WTC11 (cell line): ENCODE measurements at regions not wholly inside any gene's neighbourhood (a gene's known extent, or its start where the extent isn't known, plus 50 kb on each side); places are given as distances from the start of the nearest gene placed in this dataset.

ENCODE experiments used
- ATAC-seq: fragments of 200-7000 bp; cut with Tn5 transposase; 2 replicates; pipeline ENCODE4 v1.10.0; 2021; ENCODE audit warnings: mild to moderate bottlenecking, moderate library complexity
- CTCF ChIA-PET: fragments of 300-600 bp; sonication (Branson Sonifier 250); formaldehyde crosslinking; loops from one replicate; lab custom pipeline; 2021; ENCODE audit warnings: antibody characterized with exemption; lab: Charles Lee
- POLR2A ChIA-PET: fragments of 350-600 bp; sonication (Branson Sonifier 250); formaldehyde crosslinking; loops from one replicate; lab custom pipeline; 2021; ENCODE audit warnings: antibody characterized with exemption; lab: Charles Lee
- DNase-seq: peaks from one replicate; pipeline ENCODE4 v3.0.0; 2021; ENCODE audit warnings: low spot score
- H3K27ac Mint-ChIP-seq: 2 replicates; pipeline ENCODE4 v1.8.0; 2021; ENCODE audit warnings: mixed read lengths
- H3K27me3 Mint-ChIP-seq: 2 replicates; pipeline ENCODE4 v1.8.0; 2021; ENCODE audit warnings: low read depth, mild to moderate bottlenecking, moderate library complexity, mixed read lengths
- H3K36me3 Mint-ChIP-seq: 2 replicates; pipeline ENCODE4 v1.8.0; 2021; ENCODE audit warnings: mixed read lengths
- H3K4me1 Mint-ChIP-seq: 2 replicates; pipeline ENCODE4 v1.8.0; 2022; ENCODE audit warnings: mixed read lengths
- H3K4me3 Mint-ChIP-seq: 2 replicates; pipeline ENCODE4 v1.8.0; 2021; ENCODE audit warnings: mild to moderate bottlenecking, moderate library complexity, mixed read lengths
- H3K9me3 Mint-ChIP-seq: 2 replicates; pipeline ENCODE4 v1.8.0; 2021; ENCODE audit warnings: mixed read lengths
- CREM ChIP-seq: sonication (generic); formaldehyde crosslinking; IDR thresholded peaks from 2 replicates; pipeline ENCODE4 v1.8.1; 2022; ENCODE audit warnings: mild to moderate bottlenecking, missing genetic modification reagents, moderate library complexity
- EMX1 ChIP-seq: fragments of 250-450 bp; sonication (Bioruptor Pico); IDR thresholded peaks from 2 replicates; pipeline ENCODE4 v1.8.0; 2021; ENCODE audit warnings: mild to moderate bottlenecking
- JUN ChIP-seq: sonication (generic); formaldehyde crosslinking; IDR thresholded peaks from 2 replicates; pipeline ENCODE4 v1.8.0; 2023; ENCODE audit warnings: mild to moderate bottlenecking, missing genetic modification reagents
- MYBL2 ChIP-seq: sonication (generic); formaldehyde crosslinking; IDR thresholded peaks from 2 replicates; pipeline ENCODE4 v1.8.1; 2023; ENCODE audit warnings: mild to moderate bottlenecking, moderate library complexity, missing genetic modification reagents
- NFE2L1 ChIP-seq: sonication (generic); formaldehyde crosslinking; IDR thresholded peaks from 2 replicates; pipeline ENCODE4 v1.8.1; 2023; ENCODE audit warnings: missing genetic modification reagents
- NFYB ChIP-seq: sonication (generic); formaldehyde crosslinking; conservative IDR thresholded peaks from 2 replicates; pipeline ENCODE4 v1.8.0; 2022; ENCODE audit warnings: low read depth, missing genetic modification reagents
- NR2C2 ChIP-seq: sonication (generic); formaldehyde crosslinking; IDR thresholded peaks from 2 replicates; pipeline ENCODE4 v1.8.0; 2022; ENCODE audit warnings: mild to moderate bottlenecking, missing genetic modification reagents
- PRRX2 ChIP-seq: fragments of 250-450 bp; sonication (Bioruptor Pico); IDR thresholded peaks from 2 replicates; pipeline ENCODE4 v1.8.0; 2021; ENCODE audit warnings: mild to moderate bottlenecking
- SOX15 ChIP-seq: fragments of 250-450 bp; sonication (Bioruptor Pico); IDR thresholded peaks from 2 replicates; pipeline ENCODE4 v1.9.0; 2021; ENCODE audit warnings: mild to moderate bottlenecking
- ZNF232 ChIP-seq: sonication (generic); formaldehyde crosslinking; IDR thresholded peaks from 2 replicates; pipeline ENCODE4 v1.8.0; 2022; ENCODE audit warnings: mild to moderate bottlenecking, missing genetic modification reagents
- ZNF416 ChIP-seq: fragments of 250-450 bp; sonication (Bioruptor Pico); IDR thresholded peaks from 2 replicates; pipeline ENCODE4 v1.9.0; 2021; ENCODE audit warnings: mild to moderate bottlenecking, inconsistent platforms
- TF ChIP-seq, protein P1 (sequence below): sonication (generic); formaldehyde crosslinking; IDR thresholded peaks from 2 replicates; pipeline ENCODE4 v1.8.0; 2023; ENCODE audit warnings: missing genetic modification reagents, mild to moderate bottlenecking, borderline replicate concordance
- TF ChIP-seq, protein P2 (sequence below): sonication (generic); formaldehyde crosslinking; IDR thresholded peaks from 2 replicates; pipeline ENCODE4 v1.8.1; 2022; ENCODE audit warnings: low read depth, mild to moderate bottlenecking, moderate library complexity, missing genetic modification reagents, borderline replicate concordance
- TF ChIP-seq, protein P3 (sequence below): sonication (generic); formaldehyde crosslinking; IDR thresholded peaks from 2 replicates; pipeline ENCODE4 v1.8.1; 2022; ENCODE audit warnings: mild to moderate bottlenecking, moderate library complexity, missing genetic modification reagents
- TF ChIP-seq, protein P4 (sequence below): fragments of 250-450 bp; sonication (Bioruptor Pico); IDR thresholded peaks from 2 replicates; pipeline ENCODE4 v1.9.0; 2021; ENCODE audit warnings: moderate library complexity, mild to moderate bottlenecking, inconsistent platforms, borderline replicate concordance
- TF ChIP-seq, protein P5 (sequence below): sonication (generic); formaldehyde crosslinking; IDR thresholded peaks from 2 replicates; pipeline ENCODE4 v1.8.0; 2023; ENCODE audit warnings: missing genetic modification reagents

DNA sequence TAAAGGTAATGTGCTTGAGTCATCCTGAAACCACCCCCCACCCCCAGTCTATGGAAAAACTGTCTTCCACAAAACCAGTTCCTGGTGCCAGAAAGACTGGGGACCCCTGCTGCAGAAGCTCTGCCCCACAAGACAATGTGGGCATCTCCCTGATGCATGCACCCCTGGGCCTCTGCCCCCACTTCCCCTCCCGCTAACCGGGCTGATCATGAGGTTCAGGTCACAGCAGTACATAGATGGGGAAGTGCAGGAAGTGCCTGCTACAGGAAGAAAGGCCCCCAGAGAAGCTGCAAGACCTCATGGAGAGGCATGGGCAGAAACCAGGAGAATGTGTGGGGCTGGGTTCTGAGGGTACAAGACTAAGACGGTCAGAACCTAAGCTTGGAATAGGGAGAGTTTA lies 243.4 kb upstream of the ID2 start (continued):
- TF ChIP-seq, protein P1, sequence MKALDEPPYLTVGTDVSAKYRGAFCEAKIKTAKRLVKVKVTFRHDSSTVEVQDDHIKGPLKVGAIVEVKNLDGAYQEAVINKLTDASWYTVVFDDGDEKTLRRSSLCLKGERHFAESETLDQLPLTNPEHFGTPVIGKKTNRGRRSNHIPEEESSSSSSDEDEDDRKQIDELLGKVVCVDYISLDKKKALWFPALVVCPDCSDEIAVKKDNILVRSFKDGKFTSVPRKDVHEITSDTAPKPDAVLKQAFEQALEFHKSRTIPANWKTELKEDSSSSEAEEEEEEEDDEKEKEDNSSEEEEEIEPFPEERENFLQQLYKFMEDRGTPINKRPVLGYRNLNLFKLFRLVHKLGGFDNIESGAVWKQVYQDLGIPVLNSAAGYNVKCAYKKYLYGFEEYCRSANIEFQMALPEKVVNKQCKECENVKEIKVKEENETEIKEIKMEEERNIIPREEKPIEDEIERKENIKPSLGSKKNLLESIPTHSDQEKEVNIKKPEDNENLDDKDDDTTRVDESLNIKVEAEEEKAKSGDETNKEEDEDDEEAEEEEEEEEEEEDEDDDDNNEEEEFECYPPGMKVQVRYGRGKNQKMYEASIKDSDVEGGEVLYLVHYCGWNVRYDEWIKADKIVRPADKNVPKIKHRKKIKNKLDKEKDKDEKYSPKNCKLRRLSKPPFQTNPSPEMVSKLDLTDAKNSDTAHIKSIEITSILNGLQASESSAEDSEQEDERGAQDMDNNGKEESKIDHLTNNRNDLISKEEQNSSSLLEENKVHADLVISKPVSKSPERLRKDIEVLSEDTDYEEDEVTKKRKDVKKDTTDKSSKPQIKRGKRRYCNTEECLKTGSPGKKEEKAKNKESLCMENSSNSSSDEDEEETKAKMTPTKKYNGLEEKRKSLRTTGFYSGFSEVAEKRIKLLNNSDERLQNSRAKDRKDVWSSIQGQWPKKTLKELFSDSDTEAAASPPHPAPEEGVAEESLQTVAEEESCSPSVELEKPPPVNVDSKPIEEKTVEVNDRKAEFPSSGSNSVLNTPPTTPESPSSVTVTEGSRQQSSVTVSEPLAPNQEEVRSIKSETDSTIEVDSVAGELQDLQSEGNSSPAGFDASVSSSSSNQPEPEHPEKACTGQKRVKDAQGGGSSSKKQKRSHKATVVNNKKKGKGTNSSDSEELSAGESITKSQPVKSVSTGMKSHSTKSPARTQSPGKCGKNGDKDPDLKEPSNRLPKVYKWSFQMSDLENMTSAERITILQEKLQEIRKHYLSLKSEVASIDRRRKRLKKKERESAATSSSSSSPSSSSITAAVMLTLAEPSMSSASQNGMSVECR = no peak
- TF ChIP-seq SOX15 = no peak
- TF ChIP-seq, protein P2, sequence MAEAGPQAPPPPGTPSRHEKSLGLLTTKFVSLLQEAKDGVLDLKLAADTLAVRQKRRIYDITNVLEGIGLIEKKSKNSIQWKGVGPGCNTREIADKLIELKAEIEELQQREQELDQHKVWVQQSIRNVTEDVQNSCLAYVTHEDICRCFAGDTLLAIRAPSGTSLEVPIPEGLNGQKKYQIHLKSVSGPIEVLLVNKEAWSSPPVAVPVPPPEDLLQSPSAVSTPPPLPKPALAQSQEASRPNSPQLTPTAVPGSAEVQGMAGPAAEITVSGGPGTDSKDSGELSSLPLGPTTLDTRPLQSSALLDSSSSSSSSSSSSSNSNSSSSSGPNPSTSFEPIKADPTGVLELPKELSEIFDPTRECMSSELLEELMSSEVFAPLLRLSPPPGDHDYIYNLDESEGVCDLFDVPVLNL (CRISPR knock-in tag) = no peak
- no peak for TF ChIP-seq PRRX2 (CRISPR knock-in tag)
- no peak for TF ChIP-seq NFE2L1

DNA sequence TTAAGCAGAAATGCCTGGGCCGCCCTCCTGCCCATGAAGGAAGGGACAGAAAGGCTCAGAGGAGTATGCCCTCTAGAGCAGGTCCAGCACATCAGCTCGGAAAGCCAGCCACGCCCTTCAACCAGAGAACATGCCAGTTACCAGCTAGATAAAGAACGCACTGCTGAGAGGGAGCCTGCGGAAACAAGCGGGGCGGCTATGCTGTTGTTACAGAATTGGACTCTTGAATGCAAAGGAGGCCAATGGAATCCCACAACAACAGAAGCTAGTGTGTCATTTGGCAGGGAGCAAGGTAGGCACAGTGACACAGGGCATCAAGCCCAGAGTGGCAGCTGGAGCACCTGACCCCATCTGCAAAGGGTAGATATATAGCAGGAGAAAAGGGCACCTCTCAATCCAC lies 242.9 kb upstream of the ID2 start:
- ATAC-seq (no peak), DNase-seq (no peak)
- H3K4me1 Mint-ChIP-seq = peaks cover 20% of the 10 kb centered on the region
- peaks cover 13% of the 10 kb centered on the region for H3K9me3 Mint-ChIP-seq
- POLR2A ChIA-PET = no interaction called here
- no peaks in the 10 kb centered on the region for H3K27me3 Mint-ChIP-seq
- H3K36me3 Mint-ChIP-seq = no peaks in the 10 kb centered on the region
- CTCF ChIA-PET = interaction anchor here (0.5 kb wide), 1 partner anchor 120 kb away, joined by 5 read pairs; no protein-coding TSS in a partner anchor
- H3K27ac Mint-ChIP-seq = no peak overlapping the region
- no peak overlapping the region for H3K4me3 Mint-ChIP-seq
- TF ChIP-seq ZNF416 (CRISPR knock-in tag) (no peak), JUN (no peak), EMX1 (no peak), MYBL2 (CRISPR knock-in tag) (no peak), ZNF232 (CRISPR knock-in tag) (no peak), NFYB (CRISPR knock-in tag) (no peak)
- TF ChIP-seq, protein P3, sequence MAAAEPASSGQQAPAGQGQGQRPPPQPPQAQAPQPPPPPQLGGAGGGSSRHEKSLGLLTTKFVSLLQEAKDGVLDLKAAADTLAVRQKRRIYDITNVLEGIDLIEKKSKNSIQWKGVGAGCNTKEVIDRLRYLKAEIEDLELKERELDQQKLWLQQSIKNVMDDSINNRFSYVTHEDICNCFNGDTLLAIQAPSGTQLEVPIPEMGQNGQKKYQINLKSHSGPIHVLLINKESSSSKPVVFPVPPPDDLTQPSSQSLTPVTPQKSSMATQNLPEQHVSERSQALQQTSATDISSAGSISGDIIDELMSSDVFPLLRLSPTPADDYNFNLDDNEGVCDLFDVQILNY (CRISPR knock-in tag) = no peak

DNA sequence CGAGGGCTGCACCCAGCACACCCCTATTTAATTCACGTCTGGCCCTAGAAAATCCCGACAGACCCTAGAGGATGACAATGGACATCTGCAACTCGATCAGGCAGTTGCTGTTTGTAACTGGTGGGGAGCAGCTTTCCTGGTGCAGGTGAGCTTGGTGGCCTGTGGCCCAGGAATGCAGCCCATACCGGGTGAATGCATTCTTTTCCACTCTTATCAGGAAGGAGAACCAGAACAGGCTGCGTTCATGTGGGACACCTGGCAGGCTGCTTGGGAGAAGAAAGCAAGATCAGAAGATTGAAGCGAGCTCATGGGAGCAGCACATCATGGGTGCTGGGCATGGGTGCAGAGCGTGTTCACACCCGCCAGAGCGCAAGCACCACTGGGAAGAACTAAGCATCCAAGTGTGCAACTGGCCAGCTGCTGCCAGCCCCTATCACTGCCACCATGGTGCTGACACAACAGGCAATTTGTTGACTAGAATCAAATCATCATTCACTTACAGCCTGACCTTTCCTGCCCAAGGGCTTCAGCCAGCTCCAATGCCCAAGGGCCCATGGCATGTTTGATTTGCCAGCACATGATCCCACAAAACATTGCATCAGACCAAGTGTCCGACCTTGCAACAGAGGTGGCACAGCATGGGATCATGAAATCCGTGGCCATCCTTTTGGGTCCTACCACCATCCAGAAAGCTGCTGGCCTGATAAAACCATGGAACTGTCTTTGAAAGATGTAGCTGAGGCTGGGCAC lies 241.7 kb upstream of the ID2 start:
- H3K27me3 Mint-ChIP-seq = no peaks in the 10 kb centered on the region
- H3K27ac Mint-ChIP-seq = no peak overlapping the region
- no peak overlapping the region for H3K4me3 Mint-ChIP-seq
- no peak for DNase-seq
- H3K36me3 Mint-ChIP-seq = no peaks in the 10 kb centered on the region
- no peak for ATAC-seq
- peaks cover 23% of the 10 kb centered on the region for H3K4me1 Mint-ChIP-seq
- ChIA-PET CTCF (no interaction called here), POLR2A (no interaction called here)
- TF ChIP-seq, protein P4, sequence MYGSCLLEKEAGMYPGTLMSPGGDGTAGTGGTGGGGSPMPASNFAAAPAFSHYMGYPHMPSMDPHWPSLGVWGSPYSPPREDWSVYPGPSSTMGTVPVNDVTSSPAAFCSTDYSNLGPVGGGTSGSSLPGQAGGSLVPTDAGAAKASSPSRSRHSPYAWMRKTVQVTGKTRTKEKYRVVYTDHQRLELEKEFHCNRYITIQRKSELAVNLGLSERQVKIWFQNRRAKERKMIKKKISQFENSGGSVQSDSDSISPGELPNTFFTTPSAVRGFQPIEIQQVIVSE (CRISPR knock-in tag) = no peak
- TF ChIP-seq NFE2L1 = no peak
- H3K9me3 Mint-ChIP-seq = peaks cover 7% of the 10 kb centered on the region

DNA sequence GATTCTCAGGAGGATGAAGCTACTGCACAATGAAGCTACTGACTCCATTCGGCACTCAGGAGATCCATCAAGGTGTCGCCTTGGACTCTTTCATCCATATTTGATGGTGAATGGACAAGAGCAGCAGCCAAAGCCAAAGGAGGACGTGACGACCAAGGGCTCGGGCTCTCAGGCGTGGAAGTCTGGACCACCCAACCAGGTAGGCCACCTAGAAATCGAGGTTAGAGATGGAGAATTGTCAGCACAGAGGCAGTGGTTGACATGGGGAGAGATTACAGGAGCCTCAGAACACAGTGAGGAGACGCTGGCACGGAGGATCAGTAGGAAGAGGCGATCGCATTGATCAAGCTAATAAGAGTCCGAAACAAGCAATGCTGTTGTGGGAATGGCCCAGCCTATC lies 240.5 kb upstream of the ID2 start:
- DNase-seq (no peak), ATAC-seq (no peak)
- TF ChIP-seq, protein P2 (CRISPR knock-in tag) = no peak
- TF ChIP-seq CREM (CRISPR knock-in tag) = no peak
- TF ChIP-seq, protein P5, sequence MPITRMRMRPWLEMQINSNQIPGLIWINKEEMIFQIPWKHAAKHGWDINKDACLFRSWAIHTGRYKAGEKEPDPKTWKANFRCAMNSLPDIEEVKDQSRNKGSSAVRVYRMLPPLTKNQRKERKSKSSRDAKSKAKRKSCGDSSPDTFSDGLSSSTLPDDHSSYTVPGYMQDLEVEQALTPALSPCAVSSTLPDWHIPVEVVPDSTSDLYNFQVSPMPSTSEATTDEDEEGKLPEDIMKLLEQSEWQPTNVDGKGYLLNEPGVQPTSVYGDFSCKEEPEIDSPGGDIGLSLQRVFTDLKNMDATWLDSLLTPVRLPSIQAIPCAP (CRISPR knock-in tag) = no peak
- TF ChIP-seq NR2C2 = no peak
- peaks cover 22% of the 10 kb centered on the region for H3K4me1 Mint-ChIP-seq
- peaks cover 7% of the 10 kb centered on the region for H3K9me3 Mint-ChIP-seq
- H3K36me3 Mint-ChIP-seq = no peaks in the 10 kb centered on the region
- no peak overlapping the region for H3K27ac Mint-ChIP-seq
- H3K27me3 Mint-ChIP-seq = no peaks in the 10 kb centered on the region
- H3K4me3 Mint-ChIP-seq = no peak overlapping the region
- ChIA-PET CTCF (no interaction called here), POLR2A (interaction anchor here (0.7 kb wide), 1 partner anchor 178 kb away, joined by 3 read pairs; no protein-coding TSS in a partner anchor)
